ENCODE measurements at regions not wholly inside any gene's neighbourhood (a gene's known extent, or its start where the extent isn't known, plus 50 kb on each side); places are given as distances from the start of the nearest gene placed in this dataset.
"Not testable (repeated sequence)": the region's sequence is repeated elsewhere in the genome, so short reads cannot be mapped to it uniquely, and the experiment has no call there.

DNA sequence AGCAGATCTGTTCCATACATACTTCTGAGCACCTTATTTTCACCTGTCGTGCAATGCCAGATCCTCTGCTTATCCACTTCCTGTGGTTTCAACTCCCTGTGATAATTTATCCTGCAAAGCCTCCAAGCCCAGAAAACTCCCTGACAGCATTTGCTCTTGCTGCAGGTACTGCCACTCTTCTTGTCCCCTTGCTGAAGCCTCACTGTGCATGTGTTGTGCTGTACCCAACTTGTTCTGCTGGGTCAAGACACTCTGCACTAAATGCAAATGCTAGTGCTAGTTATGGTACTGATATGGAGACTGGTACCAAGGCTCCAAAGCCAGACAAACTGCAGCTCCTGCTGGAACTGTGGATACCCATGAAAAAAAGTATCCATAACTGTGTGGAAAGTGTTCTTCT is 315.4 kb upstream of the MIR17HG start:
- CTCF ChIA-PET, result interaction anchor here (0.6 kb wide), 1 partner anchor 215 kb away, joined by 3 read pairs; no protein-coding TSS in a partner anchor
- H3K36me3 Mint-ChIP-seq (ENCODE audit: low read depth), result no peaks in the 10 kb centered on the region
- DNase-seq, result no peak
- no peak overlapping the region for H3K4me3 Mint-ChIP-seq
- no peaks in the 10 kb centered on the region for H3K4me1 Mint-ChIP-seq (ENCODE audit: low read depth)
- intact Hi-C loops (cut with micrococcal nuclease), result no loop called here
- peaks cover 3% of the 10 kb centered on the region for H3K9me3 Mint-ChIP-seq
- H3K27me3 Mint-ChIP-seq (ENCODE audit: low read depth), result peaks cover 4% of the 10 kb centered on the region
- H3K27ac Mint-ChIP-seq, result no peak overlapping the region

DNA sequence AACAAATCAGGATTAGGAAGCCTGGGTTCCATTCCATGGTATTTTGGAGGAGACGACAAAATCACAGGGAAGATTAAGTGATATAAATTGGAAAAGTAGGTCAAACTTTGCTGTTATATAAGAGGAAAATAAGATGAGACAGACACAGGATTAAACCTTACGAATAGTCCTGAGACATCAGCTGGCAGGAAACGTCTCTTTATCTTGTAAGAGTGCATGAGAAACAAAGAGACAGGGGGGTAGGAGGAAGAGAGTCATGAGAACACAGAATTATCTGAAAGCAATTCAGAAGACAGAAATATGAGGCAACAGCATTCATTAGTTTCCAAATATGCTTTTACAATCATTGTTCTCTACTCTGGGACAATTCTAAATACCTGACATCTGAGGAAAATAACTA is 310.6 kb upstream of the MIR17HG start:
- H3K4me1 Mint-ChIP-seq (ENCODE audit: low read depth), result no peaks in the 10 kb centered on the region
- no peak overlapping the region for H3K27ac Mint-ChIP-seq
- CTCF ChIA-PET, result no interaction called here
- peaks cover 5% of the 10 kb centered on the region for H3K9me3 Mint-ChIP-seq
- DNase-seq, result no peak
- peaks cover 4% of the 10 kb centered on the region for H3K27me3 Mint-ChIP-seq (ENCODE audit: low read depth)
- intact Hi-C loops (cut with micrococcal nuclease), result no loop called here
- no peak overlapping the region for H3K4me3 Mint-ChIP-seq
- no peaks in the 10 kb centered on the region for H3K36me3 Mint-ChIP-seq (ENCODE audit: low read depth)

DNA sequence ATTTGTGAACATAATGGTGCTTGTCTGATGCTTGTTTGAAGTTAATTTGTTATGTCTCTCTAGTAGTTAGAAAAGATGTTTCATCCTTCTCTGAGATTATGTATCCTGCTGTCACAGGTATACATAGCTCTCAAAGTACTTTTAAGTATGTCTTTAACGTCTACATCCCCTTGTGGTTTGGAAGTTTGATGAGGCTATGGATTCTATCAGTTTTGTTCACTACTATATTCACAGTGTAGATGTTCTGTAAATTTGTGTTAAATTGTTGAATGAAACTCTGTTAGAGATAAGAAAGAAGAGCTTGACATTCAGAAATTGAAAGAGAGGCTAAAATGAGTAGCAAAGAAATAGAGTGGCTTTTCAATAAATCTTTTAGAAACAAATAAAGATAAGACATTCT is 304.6 kb upstream of the MIR17HG start:
- H3K4me1 Mint-ChIP-seq (ENCODE audit: low read depth), result no peaks in the 10 kb centered on the region
- no peaks in the 10 kb centered on the region for H3K36me3 Mint-ChIP-seq (ENCODE audit: low read depth)

DNA sequence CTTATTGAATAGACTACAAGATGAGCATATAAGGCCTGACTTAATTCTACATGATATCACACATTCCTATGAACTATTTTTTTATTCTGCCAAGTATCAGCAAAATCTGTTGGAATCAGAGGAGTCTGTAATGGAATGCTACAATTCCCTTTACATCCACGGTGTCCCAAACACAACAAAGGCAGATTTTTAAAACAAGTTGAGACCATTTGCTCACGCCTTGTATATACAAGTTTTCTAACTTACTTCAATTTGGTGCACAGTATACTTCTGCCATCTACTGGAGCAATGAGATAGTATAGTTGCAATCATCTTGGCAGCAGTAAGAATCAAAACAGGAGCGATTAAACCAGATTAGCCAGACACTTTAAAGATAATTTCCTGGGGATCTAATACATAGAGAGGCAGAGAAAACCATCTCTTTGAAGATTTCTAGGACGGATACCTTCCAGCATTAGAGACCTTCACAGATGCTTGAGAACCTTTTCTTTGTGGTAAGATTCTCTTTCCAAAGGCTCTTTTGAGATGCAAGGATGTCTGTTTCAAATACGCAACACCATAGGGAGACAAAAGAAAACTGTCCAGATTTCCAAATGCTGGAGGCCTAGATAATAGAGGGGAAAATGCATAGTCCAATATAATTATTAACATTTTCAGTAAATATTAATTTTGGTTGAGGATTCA is 302.0 kb upstream of the MIR17HG start:
- DNase-seq, result no peak
- intact Hi-C loops (cut with micrococcal nuclease), result no loop called here
- Mint-ChIP-seq H3K9me3 (no peaks in the 10 kb centered on the region), H3K36me3 (ENCODE audit: low read depth) (no peaks in the 10 kb centered on the region), H3K27ac (no peak overlapping the region), H3K27me3 (ENCODE audit: low read depth) (no peaks in the 10 kb centered on the region), H3K4me3 (no peak overlapping the region), H3K4me1 (ENCODE audit: low read depth) (no peaks in the 10 kb centered on the region)
- CTCF ChIA-PET, result no interaction called here

More for the DNA sequence above, 304.6 kb upstream of the MIR17HG start:
- Mint-ChIP-seq H3K4me3 (no peak overlapping the region), H3K9me3 (peaks cover 2% of the 10 kb centered on the region), H3K27me3 (ENCODE audit: low read depth) (no peaks in the 10 kb centered on the region), H3K27ac (no peak overlapping the region)
- CTCF ChIA-PET, result no interaction called here
- DNase-seq, result no peak
- intact Hi-C loops (cut with micrococcal nuclease), result no loop called here

DNA sequence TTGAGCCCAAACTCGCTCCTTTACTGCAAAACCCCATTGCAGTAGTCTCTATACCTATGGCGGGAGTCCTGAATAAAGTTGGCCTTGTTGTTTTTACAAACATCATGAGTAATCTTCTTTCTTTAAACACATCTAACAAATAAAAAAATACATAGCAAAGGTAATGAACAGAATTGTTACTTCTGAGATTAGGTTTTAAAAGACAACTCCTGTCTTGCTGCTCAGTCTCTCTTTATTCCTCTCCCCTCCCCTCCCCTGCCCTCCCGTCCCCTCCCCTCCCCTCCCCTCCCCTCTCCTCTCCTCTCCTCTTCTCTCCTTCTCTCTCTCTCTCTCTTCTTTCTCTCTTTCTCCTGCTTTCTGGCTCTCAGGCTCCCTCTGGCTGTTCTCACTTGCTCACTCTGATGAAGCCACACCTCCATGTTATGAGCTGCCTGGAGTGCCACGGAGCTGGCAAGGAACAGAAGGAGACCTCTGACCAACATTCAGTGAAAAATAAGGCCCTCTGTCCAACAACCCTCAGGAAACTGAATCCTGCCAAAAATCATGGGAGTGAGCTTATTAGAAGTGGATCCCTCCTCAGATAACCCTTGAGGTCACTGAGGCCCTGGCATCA is 300.7 kb upstream of the MIR17HG start:
- H3K9me3 Mint-ChIP-seq, result no peaks in the 10 kb centered on the region

DNA sequence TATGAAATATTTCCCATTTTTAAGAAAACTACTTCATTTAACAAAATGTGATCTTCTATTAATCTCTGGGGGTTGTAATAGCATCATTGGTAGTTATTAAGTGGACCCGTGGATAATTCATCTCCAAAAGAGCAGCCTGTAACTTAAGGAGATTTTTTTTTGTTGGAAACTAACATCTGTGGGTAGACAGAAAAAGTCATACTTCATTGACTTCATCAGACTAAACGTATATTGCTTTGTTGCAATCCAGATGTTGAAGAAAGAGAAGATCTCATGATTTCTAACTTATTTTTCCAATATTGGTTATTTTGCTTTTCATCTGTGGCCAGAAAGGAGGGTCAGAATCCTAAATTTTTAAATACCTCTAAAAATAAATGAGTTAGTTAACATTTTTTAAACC is 296.5 kb upstream of the MIR17HG start:
- Mint-ChIP-seq H3K27ac (no peak overlapping the region), H3K27me3 (ENCODE audit: low read depth) (peaks cover 2% of the 10 kb centered on the region), H3K9me3 (no peaks in the 10 kb centered on the region), H3K4me1 (ENCODE audit: low read depth) (no peaks in the 10 kb centered on the region), H3K36me3 (ENCODE audit: low read depth) (no peaks in the 10 kb centered on the region), H3K4me3 (no peak overlapping the region)
- no peak for DNase-seq
- CTCF ChIA-PET, result no interaction called here
- intact Hi-C loops (cut with micrococcal nuclease), result no loop called here

More for the DNA sequence above, 300.7 kb upstream of the MIR17HG start:
- no peaks in the 10 kb centered on the region for H3K4me1 Mint-ChIP-seq (ENCODE audit: low read depth)
- H3K36me3 Mint-ChIP-seq (ENCODE audit: low read depth), result no peaks in the 10 kb centered on the region
- no peak overlapping the region for H3K4me3 Mint-ChIP-seq
- CTCF ChIA-PET, result no interaction called here
- H3K27ac Mint-ChIP-seq, result no peak overlapping the region
- no peaks in the 10 kb centered on the region for H3K27me3 Mint-ChIP-seq (ENCODE audit: low read depth)
- intact Hi-C loops (cut with micrococcal nuclease), result no loop called here
- no peak for DNase-seq

DNA sequence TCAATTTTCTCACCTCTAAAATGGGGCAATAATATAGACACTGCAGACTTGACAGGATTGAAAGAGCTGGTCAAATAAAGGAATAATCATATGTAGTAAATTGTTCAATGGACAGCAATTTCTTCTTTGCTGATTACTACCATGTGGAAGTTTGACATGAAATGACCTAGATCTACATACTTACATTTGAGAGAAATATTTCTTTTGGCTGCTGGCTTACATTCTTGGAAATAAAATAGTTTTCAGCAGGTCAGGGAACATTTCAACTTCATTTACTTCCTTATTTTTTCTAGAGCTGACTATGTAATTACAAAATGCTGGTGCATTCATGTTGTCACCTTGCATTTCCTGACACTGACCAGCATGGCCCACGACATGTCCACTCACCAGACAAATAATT is 294.6 kb upstream of the MIR17HG start:
- H3K27ac Mint-ChIP-seq, result no peak overlapping the region
- no peaks in the 10 kb centered on the region for H3K9me3 Mint-ChIP-seq
- DNase-seq, result no peak
- CTCF ChIA-PET, result no interaction called here
- peaks cover 2% of the 10 kb centered on the region for H3K27me3 Mint-ChIP-seq (ENCODE audit: low read depth)
- no peaks in the 10 kb centered on the region for H3K4me1 Mint-ChIP-seq (ENCODE audit: low read depth)
- no peaks in the 10 kb centered on the region for H3K36me3 Mint-ChIP-seq (ENCODE audit: low read depth)
- H3K4me3 Mint-ChIP-seq, result no peak overlapping the region
- intact Hi-C loops (cut with micrococcal nuclease), result no loop called here

DNA sequence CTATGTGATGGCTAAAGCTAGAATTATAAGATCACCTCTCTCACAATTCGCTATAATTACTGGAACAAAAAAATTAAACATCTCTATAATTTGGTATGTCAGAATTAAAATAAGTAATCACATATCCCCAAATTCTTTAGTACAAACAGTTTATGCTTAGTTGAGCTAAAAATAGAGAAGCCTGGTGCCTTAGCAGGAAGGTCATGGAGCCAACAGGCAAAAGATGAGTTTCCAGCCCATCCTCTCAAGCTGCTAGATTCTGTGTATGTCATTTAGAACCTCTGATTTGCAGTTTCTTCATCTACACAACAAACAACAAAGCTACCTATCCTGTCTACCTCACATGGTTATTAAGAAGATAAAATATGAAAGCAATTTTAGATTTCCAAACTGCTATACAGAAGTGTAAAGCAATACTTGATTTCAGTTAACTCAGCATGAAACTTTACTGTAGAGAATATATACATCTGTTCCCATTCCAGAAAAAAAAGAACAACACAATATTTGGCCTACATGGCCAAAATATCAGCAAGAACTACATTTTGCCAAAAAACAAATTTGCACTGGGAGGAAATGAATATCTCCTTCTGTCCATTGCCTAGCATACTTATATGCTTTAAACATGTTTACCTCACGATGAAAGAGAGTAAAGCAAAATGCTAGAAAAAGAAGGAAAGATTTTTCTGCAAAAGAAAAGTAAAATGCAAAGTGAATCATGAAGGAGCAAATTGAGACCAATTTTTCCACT is 294.0 kb upstream of the MIR17HG start:
- no peaks in the 10 kb centered on the region for H3K36me3 Mint-ChIP-seq (ENCODE audit: low read depth)
- no peaks in the 10 kb centered on the region for H3K4me1 Mint-ChIP-seq (ENCODE audit: low read depth)
- H3K27ac Mint-ChIP-seq, result no peak overlapping the region
- DNase-seq, result no peak
- peaks cover 3% of the 10 kb centered on the region for H3K9me3 Mint-ChIP-seq
- intact Hi-C loops (cut with micrococcal nuclease), result no loop called here
- CTCF ChIA-PET, result no interaction called here
- H3K27me3 Mint-ChIP-seq (ENCODE audit: low read depth), result peaks cover 2% of the 10 kb centered on the region
- no peak overlapping the region for H3K4me3 Mint-ChIP-seq

DNA sequence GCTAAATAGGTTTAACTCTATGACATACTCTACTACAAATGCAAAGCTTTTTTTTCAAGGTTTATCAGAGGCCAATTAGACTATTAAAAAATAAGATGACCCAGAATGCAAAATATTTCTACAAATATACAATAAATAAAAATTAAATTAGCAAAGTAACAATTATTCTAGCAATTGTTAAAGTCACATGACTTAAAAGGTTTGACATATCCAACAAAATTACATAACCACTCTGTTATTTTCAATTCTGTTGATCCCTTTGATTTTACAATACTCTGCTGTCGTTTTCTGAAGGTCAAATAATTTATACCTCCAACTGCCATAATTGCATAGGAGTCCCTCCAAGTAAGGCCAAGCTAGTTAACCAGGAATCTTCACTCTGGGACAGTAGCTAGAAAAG is 292.6 kb upstream of the MIR17HG start:
- Mint-ChIP-seq H3K9me3 (peaks cover 7% of the 10 kb centered on the region), H3K27ac (no peak overlapping the region), H3K4me3 (no peak overlapping the region), H3K27me3 (ENCODE audit: low read depth) (peaks cover 2% of the 10 kb centered on the region), H3K4me1 (ENCODE audit: low read depth) (no peaks in the 10 kb centered on the region), H3K36me3 (ENCODE audit: low read depth) (no peaks in the 10 kb centered on the region)
- intact Hi-C loops (cut with micrococcal nuclease), result no loop called here
- no peak for DNase-seq
- CTCF ChIA-PET, result no interaction called here

DNA sequence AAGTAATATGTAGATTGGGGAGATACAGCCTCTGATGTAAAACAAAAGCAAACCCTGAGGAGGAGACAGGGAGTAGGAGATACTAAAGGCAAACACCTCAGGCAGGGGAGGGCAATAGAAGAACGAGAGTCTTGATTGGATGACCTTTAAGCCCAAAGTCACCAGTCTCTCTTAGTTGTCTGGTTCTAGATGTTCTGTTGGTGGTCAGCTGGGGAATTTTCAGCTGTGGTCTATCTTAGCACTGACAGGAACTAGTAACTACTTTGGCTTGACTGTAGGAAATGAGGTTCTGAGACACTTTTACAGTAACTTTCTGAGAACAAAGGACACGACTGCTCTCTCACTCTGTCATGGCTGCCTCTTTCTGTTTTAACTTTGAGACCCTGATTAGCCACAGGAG is 290.7 kb upstream of the MIR17HG start:
- Mint-ChIP-seq H3K36me3 (ENCODE audit: low read depth) (no peaks in the 10 kb centered on the region), H3K9me3 (peaks cover 7% of the 10 kb centered on the region), H3K4me3 (no peak overlapping the region), H3K4me1 (ENCODE audit: low read depth) (no peaks in the 10 kb centered on the region), H3K27me3 (ENCODE audit: low read depth) (peaks cover 2% of the 10 kb centered on the region), H3K27ac (no peak overlapping the region)
- CTCF ChIA-PET, result interaction anchor here (0.7 kb wide), 1 partner anchor 238 kb away, joined by 4 read pairs; no protein-coding TSS in a partner anchor
- DNase-seq, result no peak
- intact Hi-C loops (cut with micrococcal nuclease), result no loop called here

DNA sequence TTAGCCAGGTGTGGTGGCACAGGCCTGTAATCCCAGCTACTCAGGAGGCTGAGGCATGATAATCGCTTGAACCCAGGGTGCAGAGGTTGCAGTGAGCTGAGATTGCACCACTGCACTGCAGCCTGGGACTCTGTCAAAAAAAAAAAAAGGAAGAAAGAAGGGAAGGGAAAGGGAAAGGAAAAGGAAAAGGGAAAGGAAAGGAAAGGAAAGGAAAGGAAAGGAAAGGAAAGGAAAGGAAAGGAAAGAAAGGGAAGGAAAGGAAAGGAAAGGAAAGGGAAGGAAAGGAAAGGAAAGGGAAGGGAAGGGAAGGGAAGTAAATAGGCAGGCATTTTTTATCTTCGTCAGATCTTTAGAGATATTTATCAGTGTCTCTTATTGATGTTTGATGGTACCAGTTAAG is 290.0 kb upstream of the MIR17HG start:
- CTCF ChIA-PET, result interaction anchor here (0.7 kb wide), 1 partner anchor 237 kb away, joined by 4 read pairs; no protein-coding TSS in a partner anchor
- H3K4me1 Mint-ChIP-seq (ENCODE audit: low read depth); H3K27me3 Mint-ChIP-seq (ENCODE audit: low read depth); H3K36me3 Mint-ChIP-seq (ENCODE audit: low read depth); DNase-seq; H3K4me3 Mint-ChIP-seq; H3K9me3 Mint-ChIP-seq; intact Hi-C loops (cut with micrococcal nuclease); H3K27ac Mint-ChIP-seq: not testable (repeated sequence)

DNA sequence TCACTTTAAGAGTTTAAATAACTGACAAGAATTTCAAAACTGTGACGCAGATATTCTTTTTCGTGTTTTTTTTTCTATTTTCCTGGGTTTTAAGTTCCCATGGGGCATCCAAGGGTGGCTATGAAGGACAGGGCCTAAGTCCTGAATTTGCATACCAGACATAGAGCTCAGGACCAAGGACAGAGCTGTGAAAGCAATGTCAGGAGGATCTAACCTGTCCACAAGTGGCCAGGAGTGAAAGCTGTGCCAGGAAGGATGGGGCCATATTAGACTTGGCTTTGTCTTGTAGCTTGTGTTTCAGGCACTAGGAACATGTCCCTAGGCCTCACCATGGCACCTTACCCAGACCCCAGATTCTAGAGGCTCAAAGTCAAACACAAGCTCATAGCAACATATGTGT is 289.4 kb upstream of the MIR17HG start:
- intact Hi-C loops (cut with micrococcal nuclease), result no loop called here
- Mint-ChIP-seq H3K9me3 (peaks cover 7% of the 10 kb centered on the region), H3K27me3 (ENCODE audit: low read depth) (peaks cover 2% of the 10 kb centered on the region), H3K4me1 (ENCODE audit: low read depth) (no peaks in the 10 kb centered on the region), H3K4me3 (no peak overlapping the region), H3K27ac (no peak overlapping the region), H3K36me3 (ENCODE audit: low read depth) (no peaks in the 10 kb centered on the region)
- CTCF ChIA-PET, result no interaction called here
- DNase-seq, result no peak

DNA sequence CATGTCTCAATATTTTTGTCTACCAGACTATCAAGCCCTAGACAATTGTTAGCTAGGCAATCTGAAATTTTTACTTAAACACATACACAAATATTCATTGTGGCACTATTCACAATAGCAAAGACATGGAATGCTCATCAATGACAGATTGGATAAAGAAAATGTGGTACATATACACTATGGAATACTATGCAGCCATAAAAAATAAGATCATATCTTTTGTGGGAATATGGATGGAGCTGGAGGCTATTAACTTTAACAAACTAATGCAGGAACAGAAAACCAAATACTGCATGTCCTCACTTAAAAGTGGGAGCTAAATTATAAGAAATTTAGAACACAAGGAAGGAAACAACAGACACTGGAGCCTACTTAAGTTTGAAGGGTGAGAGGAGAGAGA is 288.6 kb upstream of the MIR17HG start:
- intact Hi-C loops (cut with micrococcal nuclease), result no loop called here
- CTCF ChIA-PET, result no interaction called here
- H3K27me3 Mint-ChIP-seq (ENCODE audit: low read depth), result no peaks in the 10 kb centered on the region
- H3K4me3 Mint-ChIP-seq, result no peak overlapping the region
- H3K36me3 Mint-ChIP-seq (ENCODE audit: low read depth), result no peaks in the 10 kb centered on the region
- peaks cover 7% of the 10 kb centered on the region for H3K9me3 Mint-ChIP-seq
- H3K4me1 Mint-ChIP-seq (ENCODE audit: low read depth), result no peaks in the 10 kb centered on the region
- DNase-seq, result no peak
- H3K27ac Mint-ChIP-seq, result no peak overlapping the region

All from activated naive CD4-positive, alpha-beta T cell treated with anti-CD3 and anti-CD28 coated beads for 36 hours (primary cell).